Osteoblast (primary cell): ENCODE measurements at regions not wholly inside any gene's neighbourhood (a gene's known extent, or its start where the extent isn't known, plus 50 kb on each side); places are given as distances from the start of the nearest gene placed in this dataset.
A peak's percentile ranks its signal among the peaks of the same experiment; 100 is the strongest.

ENCODE experiments used
- DNase-seq: peaks from one replicate; pipeline ENCODE4 v3.0.0; 2011; ENCODE audit warnings: low spot score, mixed read lengths; ENCODE audit not compliant: insufficient read length; ENCODE audit errors: missing footprints
- H2AFZ ChIP-seq: 2 replicates; pipeline ENCODE4 v1.6.0; 2011; ENCODE audit warnings: mild to moderate bottlenecking, low read length
- H3K27ac ChIP-seq: 2 replicates; pipeline ENCODE4 v1.5.1; 2011; ENCODE audit warnings: mild to moderate bottlenecking, low read depth, low read length, moderate library complexity
- H3K27me3 ChIP-seq: 2 replicates; pipeline ENCODE4 v1.6.0; 2012; ENCODE audit warnings: mild to moderate bottlenecking, control low read depth, inconsistent platforms, low read length, moderate library complexity; ENCODE audit not compliant: insufficient read depth
- H3K36me3 ChIP-seq: 2 replicates; pipeline ENCODE4 v1.5.1; 2011; ENCODE audit warnings: mild to moderate bottlenecking, low read length, control low read depth, moderate library complexity; ENCODE audit not compliant: insufficient read depth
- H3K4me1 ChIP-seq: 2 replicates; pipeline ENCODE4 v1.5.1; 2011; ENCODE audit warnings: mild to moderate bottlenecking, low read length, control low read depth, moderate library complexity; ENCODE audit not compliant: insufficient read depth
- H3K4me2 ChIP-seq: 2 replicates; pipeline ENCODE4 v1.6.0; 2011; ENCODE audit warnings: mild to moderate bottlenecking, low read length; ENCODE audit not compliant: insufficient read depth
- H3K4me3 ChIP-seq: fragments of 200-600 bp; sonication (generic); 3 replicates; pipeline ENCODE4 v1.5.1; 2012; ENCODE audit warnings: mild to moderate bottlenecking, low read length, inconsistent platforms; ENCODE audit not compliant: insufficient read depth
- H3K79me2 ChIP-seq: 2 replicates; pipeline ENCODE4 v1.6.0; 2012; ENCODE audit warnings: mild to moderate bottlenecking, low read length, control low read depth, inconsistent platforms; ENCODE audit not compliant: insufficient read depth
- H3K9me3 ChIP-seq: 2 replicates; pipeline ENCODE4 v1.5.1; 2011; ENCODE audit warnings: low read depth, low read length, control low read depth
- H4K20me1 ChIP-seq: 2 replicates; pipeline ENCODE4 v1.6.0; 2012; ENCODE audit warnings: mild to moderate bottlenecking, low read length, control low read depth; ENCODE audit not compliant: insufficient read depth
- CTCF ChIP-seq: IDR thresholded peaks from 2 replicates; pipeline ENCODE4 v1.5.1; 2011; ENCODE audit warnings: mild to moderate bottlenecking, low read depth, low read length, moderate library complexity; ENCODE audit errors: extremely low read depth

- Histone ChIP-seq H2AFZ (no peak overlapping the region), H3K4me3 (no peak overlapping the region), H3K36me3 (no peaks in the 10 kb centered on the region)
Measured at GRCh38 chr6:165206798-165207197, 102.6 kb downstream of the C6orf118 start.

GRCh38 chr6:165205632-165206031 lies 103.8 kb downstream of the C6orf118 start:
- no peaks in the 10 kb centered on the region for H3K9me3 ChIP-seq
- no peaks in the 10 kb centered on the region for H4K20me1 ChIP-seq
- H2AFZ ChIP-seq = no peak overlapping the region
- DNase-seq = peak; percentile 69
- H3K4me3 ChIP-seq = no peak overlapping the region
- H3K27me3 ChIP-seq = no peaks in the 10 kb centered on the region
- H3K4me1 ChIP-seq = no peaks in the 10 kb centered on the region
- no peaks in the 10 kb centered on the region for H3K36me3 ChIP-seq
- TF ChIP-seq CTCF = no peak
- no peak overlapping the region for H3K4me2 ChIP-seq
- no peaks in the 10 kb centered on the region for H3K79me2 ChIP-seq
- no peak overlapping the region for H3K27ac ChIP-seq

More at GRCh38 chr6:165206798-165207197, 102.6 kb downstream of the C6orf118 start:
- no peaks in the 10 kb centered on the region for H3K79me2 ChIP-seq
- no peak for DNase-seq
- TF ChIP-seq CTCF = no peak
- H3K4me1 ChIP-seq = no peaks in the 10 kb centered on the region
- H3K9me3 ChIP-seq = no peaks in the 10 kb centered on the region
- H3K27ac ChIP-seq = no peak overlapping the region
- H3K4me2 ChIP-seq = no peak overlapping the region
- H4K20me1 ChIP-seq = no peaks in the 10 kb centered on the region
- no peaks in the 10 kb centered on the region for H3K27me3 ChIP-seq

- H3K4me3 ChIP-seq = no peak overlapping the region
- no peaks in the 10 kb centered on the region for H3K9me3 ChIP-seq
- no peak for TF ChIP-seq CTCF
- DNase-seq = no peak
- H3K4me1 ChIP-seq = no peaks in the 10 kb centered on the region
- H3K27me3 ChIP-seq = no peaks in the 10 kb centered on the region
- no peak overlapping the region for H2AFZ ChIP-seq
- H4K20me1 ChIP-seq = no peaks in the 10 kb centered on the region
- no peaks in the 10 kb centered on the region for H3K36me3 ChIP-seq
- no peak overlapping the region for H3K4me2 ChIP-seq
- H3K27ac ChIP-seq = no peak overlapping the region
- H3K79me2 ChIP-seq = no peaks in the 10 kb centered on the region
Measured at GRCh38 chr6:165204807-165205545, 104.4 kb downstream of the C6orf118 start.

- no peaks in the 10 kb centered on the region for H3K79me2 ChIP-seq
- no peak for TF ChIP-seq CTCF
- no peak overlapping the region for H3K4me2 ChIP-seq
- no peak for DNase-seq
- no peak overlapping the region for H3K4me3 ChIP-seq
- peaks cover 6% of the 10 kb centered on the region for H3K9me3 ChIP-seq
- H4K20me1 ChIP-seq = no peaks in the 10 kb centered on the region
- H3K27ac ChIP-seq = no peak overlapping the region
- no peaks in the 10 kb centered on the region for H3K27me3 ChIP-seq
- H3K36me3 ChIP-seq = no peaks in the 10 kb centered on the region
- no peaks in the 10 kb centered on the region for H3K4me1 ChIP-seq
- no peak overlapping the region for H2AFZ ChIP-seq
Measured at GRCh38 chr6:165200178-165200577, 109.2 kb downstream of the C6orf118 start.
